ENCODE measurements at regions not wholly inside any gene's neighbourhood (a gene's known extent, or its start where the extent isn't known, plus 50 kb on each side); places are given as distances from the start of the nearest gene placed in this dataset.

DNA sequence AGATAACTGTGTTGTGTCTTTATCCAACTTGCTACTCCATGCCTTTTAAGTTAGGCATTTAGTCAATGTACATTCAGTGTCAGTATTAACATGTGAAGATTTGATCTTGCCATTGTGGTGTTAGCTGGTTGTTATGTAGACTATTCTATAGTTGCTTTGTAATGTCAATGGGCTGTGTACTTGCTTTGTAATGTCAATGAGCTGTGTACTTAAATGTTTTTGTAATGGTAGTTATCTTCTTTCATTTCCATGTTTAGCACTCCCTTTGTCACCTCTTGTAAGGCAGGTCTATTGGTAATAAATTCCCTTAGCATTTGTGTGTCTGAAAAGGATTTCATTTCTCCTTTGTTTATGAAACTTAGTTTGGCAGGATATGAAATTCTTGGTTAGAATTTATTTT, 53.4 kb downstream of the MC4R start:
- Mint-ChIP-seq H3K27me3 (ENCODE audit: low read depth) (peaks cover 3% of the 10 kb centered on the region), H3K27ac (no peak overlapping the region), H3K9me3 (peaks cover 8% of the 10 kb centered on the region), H3K4me1 (no peaks in the 10 kb centered on the region), H3K36me3 (no peaks in the 10 kb centered on the region), H3K4me3 (no peak overlapping the region)
- TF ChIP-seq, protein P1, sequence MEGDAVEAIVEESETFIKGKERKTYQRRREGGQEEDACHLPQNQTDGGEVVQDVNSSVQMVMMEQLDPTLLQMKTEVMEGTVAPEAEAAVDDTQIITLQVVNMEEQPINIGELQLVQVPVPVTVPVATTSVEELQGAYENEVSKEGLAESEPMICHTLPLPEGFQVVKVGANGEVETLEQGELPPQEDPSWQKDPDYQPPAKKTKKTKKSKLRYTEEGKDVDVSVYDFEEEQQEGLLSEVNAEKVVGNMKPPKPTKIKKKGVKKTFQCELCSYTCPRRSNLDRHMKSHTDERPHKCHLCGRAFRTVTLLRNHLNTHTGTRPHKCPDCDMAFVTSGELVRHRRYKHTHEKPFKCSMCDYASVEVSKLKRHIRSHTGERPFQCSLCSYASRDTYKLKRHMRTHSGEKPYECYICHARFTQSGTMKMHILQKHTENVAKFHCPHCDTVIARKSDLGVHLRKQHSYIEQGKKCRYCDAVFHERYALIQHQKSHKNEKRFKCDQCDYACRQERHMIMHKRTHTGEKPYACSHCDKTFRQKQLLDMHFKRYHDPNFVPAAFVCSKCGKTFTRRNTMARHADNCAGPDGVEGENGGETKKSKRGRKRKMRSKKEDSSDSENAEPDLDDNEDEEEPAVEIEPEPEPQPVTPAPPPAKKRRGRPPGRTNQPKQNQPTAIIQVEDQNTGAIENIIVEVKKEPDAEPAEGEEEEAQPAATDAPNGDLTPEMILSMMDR (IDR thresholded peaks at IDR 0.05; ENCODE audit: unreplicated experiment), result no peak
- DNase-seq (ENCODE audit: low spot score in 2 of 2, unreplicated experiment in 2 of 2), result no peak

DNA sequence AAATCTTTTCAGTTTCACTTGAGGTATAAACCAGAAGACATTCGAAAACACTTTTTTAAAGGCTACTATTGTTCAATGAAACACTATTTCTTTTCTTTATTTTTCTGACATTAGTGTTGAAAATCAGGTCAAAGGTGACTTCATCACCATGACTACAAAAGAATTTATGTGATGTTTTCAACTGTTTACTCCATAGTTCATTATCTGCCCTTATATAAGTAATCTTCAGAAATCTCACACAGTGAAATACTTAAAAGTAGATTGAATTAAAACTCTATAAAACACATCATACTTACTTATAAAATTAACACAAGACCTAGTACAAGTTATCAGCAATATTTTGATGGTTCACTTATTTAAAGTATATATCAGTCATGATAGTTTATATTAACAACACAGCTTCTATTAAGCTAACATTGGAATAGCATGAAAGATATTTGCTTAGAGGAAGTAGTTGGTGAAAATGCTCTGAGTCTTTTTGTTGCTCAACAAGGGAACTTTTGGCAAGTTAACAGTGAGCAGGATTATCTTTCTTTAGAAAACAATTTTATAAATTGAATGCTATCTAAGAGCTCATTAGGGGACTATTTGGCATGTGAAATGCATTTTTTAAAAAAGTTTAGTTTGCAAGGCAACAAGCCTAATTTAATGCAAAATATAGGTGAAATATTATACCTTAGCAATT, 60.8 kb downstream of the MC4R start:
- Mint-ChIP-seq H3K27me3 (ENCODE audit: low read depth) (no peaks in the 10 kb centered on the region), H3K27ac (no peak overlapping the region)

DNA sequence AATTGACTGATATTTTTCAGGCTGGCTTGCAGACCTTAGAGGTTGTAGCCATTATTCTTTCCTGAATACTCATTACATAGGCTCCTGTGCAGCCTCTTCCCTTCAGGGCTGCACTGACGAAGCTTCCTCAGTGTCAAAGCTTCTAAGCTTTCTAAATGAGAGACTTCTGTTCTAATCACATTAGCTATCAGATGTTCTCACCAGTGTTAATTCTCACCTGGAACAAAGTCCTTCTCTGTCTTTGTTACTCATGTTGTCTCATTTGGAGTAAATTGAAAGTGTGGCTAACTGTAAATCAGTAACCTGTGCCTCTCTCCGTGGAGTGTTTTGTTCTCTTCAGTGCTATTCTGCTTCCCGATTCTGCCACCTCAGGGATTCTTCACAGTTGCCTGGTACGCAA, 76.9 kb downstream of the MC4R start:
- H3K9me3 Mint-ChIP-seq, result no peaks in the 10 kb centered on the region
- H3K4me1 Mint-ChIP-seq, result no peaks in the 10 kb centered on the region
- TF ChIP-seq, protein P1 (IDR thresholded peaks at IDR 0.05; ENCODE audit: unreplicated experiment), result no peak
- DNase-seq (ENCODE audit: low spot score in 2 of 2, unreplicated experiment in 2 of 2), result no peak
- peaks cover 15% of the 10 kb centered on the region for H3K27me3 Mint-ChIP-seq (ENCODE audit: low read depth)
- no peaks in the 10 kb centered on the region for H3K36me3 Mint-ChIP-seq
- no peak overlapping the region for H3K27ac Mint-ChIP-seq
- H3K4me3 Mint-ChIP-seq, result no peak overlapping the region

More for the DNA sequence above, 60.8 kb downstream of the MC4R start:
- H3K9me3 Mint-ChIP-seq, result peaks cover 14% of the 10 kb centered on the region
- TF ChIP-seq, protein P1 (IDR thresholded peaks at IDR 0.05; ENCODE audit: unreplicated experiment), result no peak
- no peaks in the 10 kb centered on the region for H3K4me1 Mint-ChIP-seq
- no peak for DNase-seq (ENCODE audit: low spot score in 2 of 2, unreplicated experiment in 2 of 2)
- H3K36me3 Mint-ChIP-seq, result no peaks in the 10 kb centered on the region
- no peak overlapping the region for H3K4me3 Mint-ChIP-seq

DNA sequence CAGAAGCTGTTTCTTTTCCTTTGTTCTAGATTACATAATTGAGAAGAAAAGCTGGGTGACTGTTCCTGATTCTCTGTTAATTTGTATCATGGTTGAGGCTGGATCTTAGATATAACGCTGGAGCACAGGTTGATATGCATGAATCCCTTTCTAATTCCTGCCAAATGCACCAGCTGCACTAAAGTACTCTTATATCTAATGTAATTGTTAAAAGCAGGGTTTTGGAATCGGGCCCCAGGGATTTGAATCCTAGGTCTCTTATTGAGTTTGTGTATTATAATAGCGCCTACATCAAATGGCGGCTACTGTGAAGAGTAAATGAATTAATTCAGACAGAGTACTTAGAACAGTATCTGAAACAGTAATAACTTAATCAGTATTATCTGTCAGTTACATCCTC, 80.4 kb downstream of the MC4R start:
- no peaks in the 10 kb centered on the region for H3K36me3 Mint-ChIP-seq
- TF ChIP-seq, protein P1 (IDR thresholded peaks at IDR 0.05; ENCODE audit: unreplicated experiment), result no peak
- no peak overlapping the region for H3K4me3 Mint-ChIP-seq
- H3K27ac Mint-ChIP-seq, result no peak overlapping the region
- H3K9me3 Mint-ChIP-seq, result no peaks in the 10 kb centered on the region
- H3K4me1 Mint-ChIP-seq, result no peaks in the 10 kb centered on the region
- peaks cover 6% of the 10 kb centered on the region for H3K27me3 Mint-ChIP-seq (ENCODE audit: low read depth)
- DNase-seq (ENCODE audit: low spot score in 2 of 2, unreplicated experiment in 2 of 2), result no peak

DNA sequence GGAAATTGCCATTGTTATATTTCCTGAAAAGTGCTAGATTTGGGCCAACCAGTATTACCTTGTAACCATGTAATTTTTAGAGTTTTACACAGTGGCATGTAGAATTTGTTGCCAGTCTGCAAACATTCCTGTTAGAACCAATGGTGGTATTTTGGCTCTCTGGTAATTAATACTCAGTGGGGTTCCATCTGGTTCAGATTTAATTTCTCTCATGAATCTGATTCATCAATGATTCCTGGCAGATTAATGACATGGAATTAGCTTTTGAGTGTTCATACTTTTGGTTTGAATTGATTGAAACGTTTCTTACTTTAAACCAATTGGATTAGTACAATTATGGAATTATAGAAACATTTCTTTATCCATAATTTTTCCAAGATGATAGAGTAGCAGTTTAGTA, 93.2 kb downstream of the MC4R start:
- H3K9me3 Mint-ChIP-seq, result no peaks in the 10 kb centered on the region
- H3K27ac Mint-ChIP-seq, result no peak overlapping the region
- H3K4me3 Mint-ChIP-seq, result no peak overlapping the region
- no peaks in the 10 kb centered on the region for H3K4me1 Mint-ChIP-seq
- no peaks in the 10 kb centered on the region for H3K27me3 Mint-ChIP-seq (ENCODE audit: low read depth)
- TF ChIP-seq, protein P1 (IDR thresholded peaks at IDR 0.05; ENCODE audit: unreplicated experiment), result no peak
- no peaks in the 10 kb centered on the region for H3K36me3 Mint-ChIP-seq
- no peak for DNase-seq (ENCODE audit: low spot score in 2 of 2, unreplicated experiment in 2 of 2)

Measured in mesothelial cell of epicardium (in vitro differentiated cells).